ENCODE measurements at regions not wholly inside any gene's neighbourhood (a gene's known extent, or its start where the extent isn't known, plus 50 kb on each side); places are given as distances from the start of the nearest gene placed in this dataset.
A peak's percentile ranks its signal among the peaks of the same experiment; 100 is the strongest.

DNA sequence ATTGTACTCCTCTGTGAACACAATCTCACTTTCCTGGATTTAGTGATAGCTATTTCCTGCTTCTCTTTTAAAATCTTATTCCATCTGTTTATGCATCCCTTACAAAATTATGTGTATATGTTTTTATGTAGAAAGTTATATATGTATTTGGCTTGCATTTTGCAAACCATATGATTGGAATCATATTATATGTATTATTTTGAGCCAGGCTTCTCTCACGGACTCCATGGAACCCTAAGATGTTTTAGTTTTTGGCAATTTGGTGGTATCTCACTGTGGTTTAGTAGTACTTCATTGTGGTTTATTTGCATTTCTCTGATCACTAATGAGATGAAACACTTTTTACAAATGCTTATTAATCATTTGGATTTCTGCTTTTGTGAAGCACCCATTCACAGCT, 507.3 kb upstream of the KIRREL3 start:
- Histone ChIP-seq H3K9ac (no peak overlapping the region), H3K27me3 (no peaks in the 10 kb centered on the region), H3K4me1 (peaks cover 0 to 5% (median 0%) of the 10 kb centered on the region in 10 experiments; a peak in 1 of 20 replicates), H3K9me3 (replicated peaks in 1 of 11) (no peaks in the 10 kb centered on the region), H3K4me2 (no peak overlapping the region), H3K36me3 (no peaks in the 10 kb centered on the region), H4K20me1 (no peaks in the 10 kb centered on the region), H3K4me3 (no peak overlapping the region), H3K27ac (no peak overlapping the region)
- no peak for TF ChIP-seq Cebpa-rat (IDR thresholded peaks at IDR 0.05)

DNA sequence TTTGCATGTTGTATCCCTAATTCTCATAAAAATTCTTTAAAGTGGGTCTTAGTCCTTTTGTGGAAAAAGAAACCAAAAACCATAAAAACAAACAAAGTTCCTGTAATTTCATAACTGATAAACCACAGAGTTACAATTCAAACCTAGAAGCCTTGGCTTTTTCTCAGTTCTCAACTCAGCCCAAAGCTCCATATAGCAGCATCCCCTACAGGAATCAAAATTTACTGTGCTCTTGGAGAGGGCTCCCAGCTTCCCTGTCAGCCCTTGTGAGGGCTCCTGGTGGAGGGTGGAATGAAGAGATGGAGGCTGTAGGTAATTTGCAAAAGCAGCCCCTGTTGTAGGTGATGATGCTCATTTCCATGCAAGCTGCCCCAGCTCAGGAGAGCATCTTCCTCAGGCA, 506.1 kb upstream of the KIRREL3 start:
- H3K27me3 ChIP-seq = no peaks in the 10 kb centered on the region
- no peak overlapping the region for H3K9ac ChIP-seq
- H4K20me1 ChIP-seq = no peaks in the 10 kb centered on the region
- 0 out of 22 replicates have a peak overlapping the region, but pooled peaks of 1 of the 11 experiments have one; percentile 8 for H3K4me2 ChIP-seq
- H3K27ac ChIP-seq = no peak overlapping the region
- H3K36me3 ChIP-seq = no peaks in the 10 kb centered on the region
- H3K4me1 ChIP-seq = peaks cover 0 to 5% (median 0%) of the 10 kb centered on the region in 10 experiments; a peak in 1 of 20 replicates
- no peaks in the 10 kb centered on the region for H3K9me3 ChIP-seq (replicated peaks in 1 of 11)
- TF ChIP-seq Cebpa-rat (IDR thresholded peaks at IDR 0.05) = no peak
- H3K4me3 ChIP-seq = no peak overlapping the region

DNA sequence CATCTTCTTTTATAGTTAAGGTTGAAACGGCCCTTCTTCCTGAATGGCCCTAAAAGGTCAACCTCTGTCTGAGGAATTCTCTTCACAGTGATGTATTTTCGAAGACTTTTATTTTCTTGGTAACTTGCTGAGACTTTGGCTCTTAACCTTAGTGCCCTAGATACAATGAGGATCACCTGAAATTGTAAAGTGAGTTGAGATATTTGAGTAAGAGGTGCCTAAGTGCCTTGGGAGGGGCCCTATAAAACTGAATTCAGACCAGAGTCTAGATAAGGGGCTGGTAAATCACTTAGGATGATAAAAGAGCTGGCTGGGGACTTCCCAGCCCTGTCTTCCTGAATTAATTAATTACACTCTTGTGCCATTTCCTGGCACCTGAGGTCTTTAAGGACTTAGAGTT, 505.6 kb upstream of the KIRREL3 start:
- Histone ChIP-seq H3K4me3 (no peak overlapping the region), H3K4me1 (peaks cover 0 to 5% (median 0%) of the 10 kb centered on the region in 10 experiments; a peak in 1 of 20 replicates), H3K36me3 (no peaks in the 10 kb centered on the region), H3K27ac (no peak overlapping the region), H3K9ac (no peak overlapping the region), H3K9me3 (replicated peaks in 1 of 11) (no peaks in the 10 kb centered on the region), H3K4me2 (0 out of 22 replicates have a peak overlapping the region, but pooled peaks of 1 of the 11 experiments have one; percentile 8), H4K20me1 (no peaks in the 10 kb centered on the region), H3K27me3 (no peaks in the 10 kb centered on the region)
- TF ChIP-seq Cebpa-rat (IDR thresholded peaks at IDR 0.05) = no peak

- H3K27ac ChIP-seq = no peak overlapping the region
- peaks cover 5 to 15% (median 11%) of the 10 kb centered on the region in 11 experiments for H3K9me3 ChIP-seq (replicated peaks in 1 of 11)
- H3K4me1 ChIP-seq = peaks cover 0 to 9% (median 2%) of the 10 kb centered on the region in 10 experiments; a peak in 5 of 20 replicates
- no peak overlapping the region for H3K9ac ChIP-seq
- no peaks in the 10 kb centered on the region for H4K20me1 ChIP-seq
- no peak overlapping the region for H3K4me3 ChIP-seq
- H3K27me3 ChIP-seq = no peaks in the 10 kb centered on the region
- no peak for TF ChIP-seq Cebpa-rat (IDR thresholded peaks at IDR 0.05)
- no peak overlapping the region for H3K4me2 ChIP-seq
- no peaks in the 10 kb centered on the region for H3K36me3 ChIP-seq
These were observed 495.6 kb upstream of the KIRREL3 start for GRCh38 chr11:127496165-127496564.

GRCh38 chr11:127493330-127494022, 492.9 kb upstream of the KIRREL3 start:
- H3K4me2 ChIP-seq = no peak overlapping the region
- H3K4me1 ChIP-seq = peaks cover 0 to 9% (median 2%) of the 10 kb centered on the region in 10 experiments; a peak in 5 of 20 replicates
- no peak overlapping the region for H3K9ac ChIP-seq
- no peak overlapping the region for H3K4me3 ChIP-seq
- H3K27me3 ChIP-seq = no peaks in the 10 kb centered on the region
- no peaks in the 10 kb centered on the region for H3K36me3 ChIP-seq
- H3K9me3 ChIP-seq (replicated peaks in 1 of 11) = peaks cover 13 to 28% (median 22%) of the 10 kb centered on the region in 11 experiments
- H4K20me1 ChIP-seq = no peaks in the 10 kb centered on the region
- no peak overlapping the region for H3K27ac ChIP-seq
- no peak for TF ChIP-seq Cebpa-rat (IDR thresholded peaks at IDR 0.05)

GRCh38 chr11:127492029-127492428, 491.5 kb upstream of the KIRREL3 start:
- Histone ChIP-seq H3K36me3 (no peaks in the 10 kb centered on the region), H3K9ac (no peak overlapping the region), H3K27me3 (no peaks in the 10 kb centered on the region), H3K4me1 (peaks cover 0 to 9% (median 2%) of the 10 kb centered on the region in 10 experiments; a peak in 5 of 20 replicates), H3K9me3 (replicated peaks in 1 of 11) (peaks cover 13 to 28% (median 22%) of the 10 kb centered on the region in 11 experiments), H3K4me3 (no peak overlapping the region), H3K4me2 (peak overlapping the region in 2 of 11 experiments; percentile 6 to 17; a peak in 2 of 22 replicates), H3K27ac (no peak overlapping the region), H4K20me1 (no peaks in the 10 kb centered on the region)
- TF ChIP-seq Cebpa-rat (IDR thresholded peaks at IDR 0.05) = no peak

- TF ChIP-seq Cebpa-rat (IDR thresholded peaks at IDR 0.05) = no peak
- Histone ChIP-seq H3K27me3 (no peaks in the 10 kb centered on the region), H3K4me1 (peaks cover 0 to 9% (median 2%) of the 10 kb centered on the region in 10 experiments; a peak in 5 of 20 replicates), H3K27ac (no peak overlapping the region), H3K4me3 (no peak overlapping the region), H4K20me1 (no peaks in the 10 kb centered on the region), H3K9me3 (replicated peaks in 1 of 11) (peaks cover 13 to 28% (median 22%) of the 10 kb centered on the region in 11 experiments), H3K4me2 (peak overlapping the region in 1 of 11 experiments; percentile 17; a peak in 2 of 22 replicates), H3K36me3 (no peaks in the 10 kb centered on the region), H3K9ac (no peak overlapping the region)
These were observed 491.0 kb upstream of the KIRREL3 start for GRCh38 chr11:127491589-127491988.

- Histone ChIP-seq H3K27ac (no peak overlapping the region), H3K4me1 (peaks cover 0 to 9% (median 2%) of the 10 kb centered on the region in 10 experiments; a peak in 5 of 20 replicates), H3K4me2 (no peak overlapping the region), H3K27me3 (no peaks in the 10 kb centered on the region), H3K4me3 (no peak overlapping the region), H3K9ac (no peak overlapping the region), H3K36me3 (no peaks in the 10 kb centered on the region), H3K9me3 (replicated peaks in 1 of 11) (peaks cover 13 to 28% (median 22%) of the 10 kb centered on the region in 11 experiments), H4K20me1 (no peaks in the 10 kb centered on the region)
- no peak for TF ChIP-seq Cebpa-rat (IDR thresholded peaks at IDR 0.05)
These were observed 490.3 kb upstream of the KIRREL3 start for GRCh38 chr11:127490896-127491295.

DNA sequence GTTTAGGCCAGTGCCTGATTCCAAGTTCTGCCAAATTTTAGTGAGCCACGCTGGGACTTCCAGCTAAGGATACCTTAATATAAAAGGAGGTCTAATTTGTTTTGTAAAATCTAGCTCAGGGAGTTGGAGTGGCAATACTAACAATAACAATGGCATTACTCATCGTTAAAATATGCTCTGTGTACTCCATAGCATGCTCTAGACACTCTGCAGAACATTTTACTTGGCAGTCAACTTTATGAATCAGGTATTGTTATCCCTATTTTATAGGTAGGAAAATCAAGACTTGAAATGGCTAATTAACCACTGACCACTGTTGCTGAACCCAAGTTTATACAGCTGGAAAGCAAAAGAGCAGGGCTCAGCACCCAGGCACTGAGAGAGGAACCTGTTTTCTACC, 485.0 kb upstream of the KIRREL3 start:
- Histone ChIP-seq H3K4me1 (no peaks in the 10 kb centered on the region), H3K4me2 (no peak overlapping the region), H4K20me1 (no peaks in the 10 kb centered on the region), H3K4me3 (no peak overlapping the region), H3K27me3 (no peaks in the 10 kb centered on the region), H3K27ac (no peak overlapping the region), H3K9me3 (replicated peaks in 1 of 11) (peaks cover 1 to 8% (median 5%) of the 10 kb centered on the region in 11 experiments; a peak in 17 of 22 replicates), H3K36me3 (no peaks in the 10 kb centered on the region), H3K9ac (no peak overlapping the region)
- TF ChIP-seq Cebpa-rat (IDR thresholded peaks at IDR 0.05) = no peak

GRCh38 chr11:127481391-127481790, 480.8 kb upstream of the KIRREL3 start:
- no peak for TF ChIP-seq Cebpa-rat (IDR thresholded peaks at IDR 0.05)
- H3K9me3 ChIP-seq (replicated peaks in 1 of 11) = no peaks in the 10 kb centered on the region
- H3K27me3 ChIP-seq = no peaks in the 10 kb centered on the region
- H3K27ac ChIP-seq = no peak overlapping the region
- H3K4me1 ChIP-seq = no peaks in the 10 kb centered on the region
- H3K36me3 ChIP-seq = no peaks in the 10 kb centered on the region
- no peaks in the 10 kb centered on the region for H4K20me1 ChIP-seq
- H3K4me3 ChIP-seq = no peak overlapping the region
- H3K9ac ChIP-seq = no peak overlapping the region
- H3K4me2 ChIP-seq = no peak overlapping the region
